Chondrocyte (in vitro differentiated cells): ENCODE measurements at regions not wholly inside any gene's neighbourhood (a gene's known extent, or its start where the extent isn't known, plus 50 kb on each side); places are given as distances from the start of the nearest gene placed in this dataset.

Source experiments
- DNase-seq: peaks from one replicate; pipeline ENCODE4 v3.0.0; 2021; ENCODE audit warnings: mixed read lengths, low spot score
- H3K27ac Mint-ChIP-seq: one replicate; pipeline ENCODE4 v1.8.0; 2021; ENCODE audit warnings: mild to moderate bottlenecking, moderate library complexity, mixed read lengths; ENCODE audit not compliant: unreplicated experiment
- H3K27me3 Mint-ChIP-seq: 2 replicates; pipeline ENCODE4 v1.8.0; 2021; ENCODE audit warnings: low read depth, mixed read lengths
- H3K36me3 Mint-ChIP-seq: 2 replicates; pipeline ENCODE4 v1.8.0; 2021; ENCODE audit warnings: low read depth, mixed read lengths
- H3K4me1 Mint-ChIP-seq: 2 replicates; pipeline ENCODE4 v1.8.0; 2021; ENCODE audit warnings: low read depth, mild to moderate bottlenecking, mixed read lengths
- H3K4me3 Mint-ChIP-seq: one replicate; pipeline ENCODE4 v1.8.0; 2021; ENCODE audit warnings: mild to moderate bottlenecking, moderate library complexity, mixed read lengths; ENCODE audit not compliant: unreplicated experiment
- H3K9me3 Mint-ChIP-seq: 2 replicates; pipeline ENCODE4 v1.8.0; 2021; ENCODE audit warnings: low read depth, mixed read lengths
- TF ChIP-seq, protein P1 (sequence below): fragments of 200-600 bp; sonication (generic); IDR thresholded peaks from 2 replicates; pipeline ENCODE4 v1.5.0; 2021; ENCODE audit warnings: antibody characterized with exemption, mild to moderate bottlenecking, moderate library complexity

DNA sequence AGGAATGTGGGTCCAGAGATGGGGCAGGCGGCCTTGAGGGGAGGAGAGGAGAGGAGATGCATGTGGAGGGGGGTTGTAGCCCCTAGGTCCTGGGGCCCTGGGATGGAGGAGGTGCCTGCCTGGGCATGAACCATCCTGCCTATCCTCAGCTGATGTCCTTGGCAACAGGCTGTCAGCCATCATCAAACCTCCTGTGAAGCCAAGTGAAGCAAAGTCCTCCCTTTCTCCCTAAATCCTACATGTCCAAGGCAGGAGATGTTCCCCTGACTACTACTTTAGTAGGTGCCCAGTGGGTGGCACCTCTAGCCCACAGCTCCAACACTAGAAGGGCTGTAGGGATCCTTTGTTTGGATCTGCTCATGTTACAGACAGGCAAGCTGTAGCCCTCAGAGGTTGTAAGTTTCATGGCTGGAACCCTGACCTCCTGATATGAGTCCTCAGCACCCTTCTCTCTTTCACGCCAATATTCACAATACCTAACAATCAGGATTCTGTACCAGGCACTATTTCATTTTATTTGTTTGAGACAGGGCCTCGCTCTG, 66.6 kb upstream of the SYPL1 start:
- peaks cover 11% of the 10 kb centered on the region for H3K4me1 Mint-ChIP-seq
- no peak overlapping the region for H3K27ac Mint-ChIP-seq
- no peaks in the 10 kb centered on the region for H3K9me3 Mint-ChIP-seq
- TF ChIP-seq, protein P1, sequence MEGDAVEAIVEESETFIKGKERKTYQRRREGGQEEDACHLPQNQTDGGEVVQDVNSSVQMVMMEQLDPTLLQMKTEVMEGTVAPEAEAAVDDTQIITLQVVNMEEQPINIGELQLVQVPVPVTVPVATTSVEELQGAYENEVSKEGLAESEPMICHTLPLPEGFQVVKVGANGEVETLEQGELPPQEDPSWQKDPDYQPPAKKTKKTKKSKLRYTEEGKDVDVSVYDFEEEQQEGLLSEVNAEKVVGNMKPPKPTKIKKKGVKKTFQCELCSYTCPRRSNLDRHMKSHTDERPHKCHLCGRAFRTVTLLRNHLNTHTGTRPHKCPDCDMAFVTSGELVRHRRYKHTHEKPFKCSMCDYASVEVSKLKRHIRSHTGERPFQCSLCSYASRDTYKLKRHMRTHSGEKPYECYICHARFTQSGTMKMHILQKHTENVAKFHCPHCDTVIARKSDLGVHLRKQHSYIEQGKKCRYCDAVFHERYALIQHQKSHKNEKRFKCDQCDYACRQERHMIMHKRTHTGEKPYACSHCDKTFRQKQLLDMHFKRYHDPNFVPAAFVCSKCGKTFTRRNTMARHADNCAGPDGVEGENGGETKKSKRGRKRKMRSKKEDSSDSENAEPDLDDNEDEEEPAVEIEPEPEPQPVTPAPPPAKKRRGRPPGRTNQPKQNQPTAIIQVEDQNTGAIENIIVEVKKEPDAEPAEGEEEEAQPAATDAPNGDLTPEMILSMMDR: peak; percentile 75
- peaks cover 14% of the 10 kb centered on the region for H3K27me3 Mint-ChIP-seq
- H3K36me3 Mint-ChIP-seq: no peaks in the 10 kb centered on the region
- no peak for DNase-seq
- H3K4me3 Mint-ChIP-seq: no peak overlapping the region

GRCh38 chr7:106177738-106178592, 65.9 kb upstream of the SYPL1 start:
- Mint-ChIP-seq H3K9me3 (no peaks in the 10 kb centered on the region), H3K4me3 (no peak overlapping the region), H3K27me3 (peaks cover 16% of the 10 kb centered on the region), H3K4me1 (peaks cover 11% of the 10 kb centered on the region), H3K27ac (no peak overlapping the region), H3K36me3 (no peaks in the 10 kb centered on the region)
- TF ChIP-seq, protein P1: no peak
- DNase-seq: no peak

DNA sequence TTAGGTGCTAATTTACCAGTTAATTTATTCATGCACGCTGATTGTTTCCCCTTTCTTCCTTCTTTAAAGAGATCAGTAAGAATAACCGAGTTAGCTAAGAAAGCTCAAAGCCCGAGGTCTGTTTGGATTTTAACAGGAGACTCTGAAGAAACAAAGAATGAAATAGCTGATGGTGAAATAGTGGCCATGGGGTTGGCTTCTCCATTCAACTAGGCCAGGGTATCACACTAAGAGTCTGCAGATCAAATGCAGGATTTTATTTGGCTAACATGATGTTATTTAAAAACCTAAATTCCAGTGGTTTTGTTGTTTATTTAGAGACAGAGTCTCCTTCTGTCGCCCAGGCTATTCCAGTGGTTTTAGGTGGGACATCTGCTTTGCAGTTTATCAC, 65.2 kb upstream of the SYPL1 start:
- Mint-ChIP-seq H3K4me3 (no peak overlapping the region), H3K9me3 (no peaks in the 10 kb centered on the region), H3K4me1 (peaks cover 11% of the 10 kb centered on the region), H3K27me3 (peaks cover 16% of the 10 kb centered on the region), H3K27ac (no peak overlapping the region), H3K36me3 (no peaks in the 10 kb centered on the region)
- TF ChIP-seq, protein P1: no peak
- no peak for DNase-seq

GRCh38 chr7:106176414-106177299, 64.5 kb upstream of the SYPL1 start:
- no peak overlapping the region for H3K4me3 Mint-ChIP-seq
- TF ChIP-seq, protein P1: peak; percentile 95
- peaks cover 11% of the 10 kb centered on the region for H3K4me1 Mint-ChIP-seq
- no peak for DNase-seq
- H3K27me3 Mint-ChIP-seq: peaks cover 16% of the 10 kb centered on the region
- no peaks in the 10 kb centered on the region for H3K36me3 Mint-ChIP-seq
- H3K9me3 Mint-ChIP-seq: no peaks in the 10 kb centered on the region
- H3K27ac Mint-ChIP-seq: no peak overlapping the region

GRCh38 chr7:106175507-106175906, 63.4 kb upstream of the SYPL1 start:
- no peaks in the 10 kb centered on the region for H3K36me3 Mint-ChIP-seq
- TF ChIP-seq, protein P1: no peak

More at GRCh38 chr7:106175507-106175906, 63.4 kb upstream of the SYPL1 start:
- Mint-ChIP-seq H3K4me1 (peaks cover 12% of the 10 kb centered on the region), H3K27ac (no peak overlapping the region), H3K9me3 (no peaks in the 10 kb centered on the region), H3K27me3 (peaks cover 16% of the 10 kb centered on the region), H3K4me3 (no peak overlapping the region)
- DNase-seq: no peak
